ENCODE measurements at regions not wholly inside any gene's neighbourhood (a gene's known extent, or its start where the extent isn't known, plus 50 kb on each side); places are given as distances from the start of the nearest gene placed in this dataset.

DNA sequence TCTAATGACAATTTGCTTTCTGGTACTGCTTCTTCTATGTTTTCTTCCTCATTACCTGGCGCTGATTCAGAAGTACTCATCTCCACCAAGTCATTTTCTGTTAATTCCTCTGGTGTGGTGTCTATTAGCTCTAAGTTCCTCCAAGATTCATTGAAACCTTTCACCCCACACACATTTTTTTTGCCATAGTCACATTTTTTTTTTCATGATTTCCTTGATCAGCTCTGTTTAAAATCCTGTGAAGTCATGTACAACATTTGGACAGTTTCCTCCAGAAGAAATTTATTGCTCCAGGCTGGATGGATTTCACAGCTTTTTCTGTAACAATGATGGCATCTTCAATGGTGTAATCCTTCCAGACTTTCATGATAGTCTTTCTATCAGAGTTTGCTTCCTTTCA lies 243.2 kb upstream of the VEPH1 start:
- TF ChIP-seq, protein P1, sequence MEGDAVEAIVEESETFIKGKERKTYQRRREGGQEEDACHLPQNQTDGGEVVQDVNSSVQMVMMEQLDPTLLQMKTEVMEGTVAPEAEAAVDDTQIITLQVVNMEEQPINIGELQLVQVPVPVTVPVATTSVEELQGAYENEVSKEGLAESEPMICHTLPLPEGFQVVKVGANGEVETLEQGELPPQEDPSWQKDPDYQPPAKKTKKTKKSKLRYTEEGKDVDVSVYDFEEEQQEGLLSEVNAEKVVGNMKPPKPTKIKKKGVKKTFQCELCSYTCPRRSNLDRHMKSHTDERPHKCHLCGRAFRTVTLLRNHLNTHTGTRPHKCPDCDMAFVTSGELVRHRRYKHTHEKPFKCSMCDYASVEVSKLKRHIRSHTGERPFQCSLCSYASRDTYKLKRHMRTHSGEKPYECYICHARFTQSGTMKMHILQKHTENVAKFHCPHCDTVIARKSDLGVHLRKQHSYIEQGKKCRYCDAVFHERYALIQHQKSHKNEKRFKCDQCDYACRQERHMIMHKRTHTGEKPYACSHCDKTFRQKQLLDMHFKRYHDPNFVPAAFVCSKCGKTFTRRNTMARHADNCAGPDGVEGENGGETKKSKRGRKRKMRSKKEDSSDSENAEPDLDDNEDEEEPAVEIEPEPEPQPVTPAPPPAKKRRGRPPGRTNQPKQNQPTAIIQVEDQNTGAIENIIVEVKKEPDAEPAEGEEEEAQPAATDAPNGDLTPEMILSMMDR (IDR thresholded peaks at IDR 0.05; ENCODE audit: low read depth, low read length, poor library complexity, severe bottlenecking): no peak
- no peak for TF ChIP-seq EZH2phosphoT487 (IDR thresholded peaks at IDR 0.05; ENCODE audit: borderline replicate concordance, low read length)
